Type B pancreatic cell (in vitro differentiated cells): ENCODE measurements at regions not wholly inside any gene's neighbourhood (a gene's known extent, or its start where the extent isn't known, plus 50 kb on each side); places are given as distances from the start of the nearest gene placed in this dataset.
A peak's percentile ranks its signal among the peaks of the same experiment; 100 is the strongest.

Experiments used
- DNase-seq: peaks from one replicate; pipeline ENCODE4 v3.0.0; 2021; ENCODE audit warnings: mixed read lengths; ENCODE audit not compliant: unreplicated experiment; ENCODE audit errors: extremely low spot score
- H3K27ac Mint-ChIP-seq: 2 replicates; pipeline ENCODE4 v1.8.0; 2021; ENCODE audit warnings: mild to moderate bottlenecking, mixed read lengths
- H3K27me3 Mint-ChIP-seq: 2 replicates; pipeline ENCODE4 v1.8.0; 2021; ENCODE audit warnings: mixed read lengths
- H3K36me3 Mint-ChIP-seq: 2 replicates; pipeline ENCODE4 v1.8.0; 2021; ENCODE audit warnings: mixed read lengths
- H3K4me1 Mint-ChIP-seq: one replicate; pipeline ENCODE4 v1.8.0; 2021; ENCODE audit warnings: mixed read lengths; ENCODE audit not compliant: unreplicated experiment
- H3K4me3 Mint-ChIP-seq: 2 replicates; pipeline ENCODE4 v1.8.0; 2021; ENCODE audit warnings: mild to moderate bottlenecking, mixed read lengths
- H3K9me3 Mint-ChIP-seq: 2 replicates; pipeline ENCODE4 v1.8.0; 2021; ENCODE audit warnings: mixed read lengths
- CTCF ChIP-seq: fragments of 200-600 bp; sonication (generic); conservative IDR thresholded peaks from 2 replicates; pipeline ENCODE4 v1.5.0; 2021; ENCODE audit warnings: antibody characterized with exemption, mild to moderate bottlenecking

GRCh38 chr10:10927608-10928007, 90.1 kb upstream of the CELF2 start:
- Mint-ChIP-seq H3K36me3 (no peaks in the 10 kb centered on the region), H3K27me3 (peaks cover 26% of the 10 kb centered on the region), H3K9me3 (no peaks in the 10 kb centered on the region), H3K4me3 (no peak overlapping the region), H3K27ac (no peak overlapping the region), H3K4me1 (no peaks in the 10 kb centered on the region)
- no peak for TF ChIP-seq CTCF
- no peak for DNase-seq

GRCh38 chr10:10930979-10931743, 86.5 kb upstream of the CELF2 start:
- no peak overlapping the region for H3K4me3 Mint-ChIP-seq
- no peaks in the 10 kb centered on the region for H3K4me1 Mint-ChIP-seq
- H3K36me3 Mint-ChIP-seq, result no peaks in the 10 kb centered on the region
- no peak for DNase-seq
- peaks cover 18% of the 10 kb centered on the region for H3K27me3 Mint-ChIP-seq
- H3K9me3 Mint-ChIP-seq, result no peaks in the 10 kb centered on the region
- no peak overlapping the region for H3K27ac Mint-ChIP-seq
- TF ChIP-seq CTCF, result peak; percentile 31

- Mint-ChIP-seq H3K36me3 (no peaks in the 10 kb centered on the region), H3K9me3 (no peaks in the 10 kb centered on the region), H3K27ac (no peak overlapping the region), H3K4me3 (no peak overlapping the region), H3K4me1 (no peaks in the 10 kb centered on the region), H3K27me3 (peaks cover 11% of the 10 kb centered on the region)
- no peak for DNase-seq
- no peak for TF ChIP-seq CTCF
Measured at GRCh38 chr10:10935032-10935431, 82.6 kb upstream of the CELF2 start.

- no peak for DNase-seq
- H3K36me3 Mint-ChIP-seq, result no peaks in the 10 kb centered on the region
- peaks cover 6% of the 10 kb centered on the region for H3K9me3 Mint-ChIP-seq
- H3K27ac Mint-ChIP-seq, result no peak overlapping the region
- H3K4me3 Mint-ChIP-seq, result no peak overlapping the region
- no peaks in the 10 kb centered on the region for H3K4me1 Mint-ChIP-seq
- peaks cover 19% of the 10 kb centered on the region for H3K27me3 Mint-ChIP-seq
- TF ChIP-seq CTCF, result no peak
Measured at GRCh38 chr10:10938676-10939075, 79.0 kb upstream of the CELF2 start.

GRCh38 chr10:10941127-10941730, 76.4 kb upstream of the CELF2 start:
- no peak overlapping the region for H3K4me3 Mint-ChIP-seq
- peaks cover 24% of the 10 kb centered on the region for H3K27me3 Mint-ChIP-seq
- peaks cover 11% of the 10 kb centered on the region for H3K9me3 Mint-ChIP-seq
- no peaks in the 10 kb centered on the region for H3K36me3 Mint-ChIP-seq
- H3K27ac Mint-ChIP-seq, result no peak overlapping the region
- DNase-seq, result no peak
- no peak for TF ChIP-seq CTCF
- H3K4me1 Mint-ChIP-seq, result no peaks in the 10 kb centered on the region
